Effector memory CD4-positive, alpha-beta T cell (primary cell): ENCODE measurements at regions not wholly inside any gene's neighbourhood (a gene's known extent, or its start where the extent isn't known, plus 50 kb on each side); places are given as distances from the start of the nearest gene placed in this dataset.

Source experiments
- DNase-seq, 3 donors: peaks; one replicate each; pipeline ENCODE4 v3.0.0-alpha.2; 2020
- H3K27ac ChIP-seq: 2 replicates; pipeline ENCODE4 v1.7.0; 2013; ENCODE audit warnings: mild to moderate bottlenecking, low read length, moderate library complexity; ENCODE audit not compliant: insufficient read depth, poor library complexity, severe bottlenecking
- H3K27me3 ChIP-seq: replicated peaks from 2 replicates; pipeline ENCODE4 v1.7.0; 2013; ENCODE audit warnings: mild to moderate bottlenecking, low read length; ENCODE audit not compliant: insufficient read depth, control insufficient read depth, poor library complexity, severe bottlenecking
- H3K36me3 ChIP-seq: 2 replicates; pipeline ENCODE4 v1.7.0; 2013; ENCODE audit warnings: mild to moderate bottlenecking, low read length, moderate library complexity; ENCODE audit not compliant: control insufficient read depth, insufficient read depth
- H3K4me1 ChIP-seq: 2 replicates; pipeline ENCODE4 v1.7.0; 2013; ENCODE audit warnings: low read length, mild to moderate bottlenecking; ENCODE audit not compliant: control insufficient read depth, insufficient read depth, poor library complexity, severe bottlenecking
- H3K4me3 ChIP-seq: 2 replicates; pipeline ENCODE4 v1.7.0; 2013; ENCODE audit warnings: low read length, low read depth, mild to moderate bottlenecking; ENCODE audit not compliant: insufficient read depth, poor library complexity, severe bottlenecking
- H3K9me3 ChIP-seq: 2 replicates; pipeline ENCODE4 v1.7.0; 2013; ENCODE audit warnings: mild to moderate bottlenecking, low read length, moderate library complexity; ENCODE audit not compliant: control insufficient read depth

DNA sequence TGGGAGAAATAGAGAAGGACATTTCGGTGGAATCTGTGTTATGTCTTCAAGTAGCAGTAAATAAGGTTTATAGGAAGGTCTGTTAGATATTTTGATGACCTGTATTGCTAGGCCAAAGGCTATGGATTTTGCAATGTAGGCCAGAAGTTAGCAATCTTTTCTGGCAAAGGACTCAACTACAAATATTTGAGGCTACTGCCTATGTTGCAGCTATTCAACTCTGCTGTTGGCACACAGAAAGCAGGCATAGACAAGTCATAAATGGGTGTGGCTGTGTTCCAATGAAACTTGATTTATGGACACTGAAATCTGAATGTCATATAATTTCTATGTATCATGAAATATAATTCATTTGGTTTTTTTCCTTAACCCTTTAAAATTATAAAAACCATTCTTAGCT lies 438.7 kb upstream of the C2CD4B start:
- no peak overlapping the region for H3K27ac ChIP-seq
- no peaks in the 10 kb centered on the region for H3K36me3 ChIP-seq
- H3K9me3 ChIP-seq = no peaks in the 10 kb centered on the region
- H3K4me3 ChIP-seq = no peak overlapping the region
- H3K4me1 ChIP-seq = no peaks in the 10 kb centered on the region
- no peak for DNase-seq
- H3K27me3 ChIP-seq = no peaks in the 10 kb centered on the region

DNA sequence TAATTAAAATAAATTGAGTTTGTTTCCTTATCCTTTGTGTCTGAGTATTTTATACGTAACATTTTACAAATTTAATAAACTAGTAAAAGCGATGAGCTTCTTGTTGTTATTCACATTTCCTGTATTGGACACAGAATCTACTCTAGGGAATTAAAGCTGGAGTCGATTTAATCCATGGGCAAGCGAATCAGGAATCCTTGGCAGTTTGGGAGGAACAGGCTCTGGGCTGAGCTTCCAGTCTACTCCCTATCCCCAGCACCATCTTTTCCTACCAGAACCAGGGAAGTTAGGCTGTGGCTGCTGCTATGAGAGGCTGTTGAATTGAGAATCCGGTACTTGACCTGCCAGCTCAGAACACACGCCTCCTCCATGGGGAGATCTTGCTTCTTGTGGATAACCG lies 437.3 kb upstream of the TPM1 start:
- Histone ChIP-seq H3K4me1 (no peaks in the 10 kb centered on the region), H3K27ac (no peak overlapping the region), H3K36me3 (no peaks in the 10 kb centered on the region), H3K9me3 (no peaks in the 10 kb centered on the region), H3K27me3 (no peaks in the 10 kb centered on the region), H3K4me3 (no peak overlapping the region)
- no peak for DNase-seq

DNA sequence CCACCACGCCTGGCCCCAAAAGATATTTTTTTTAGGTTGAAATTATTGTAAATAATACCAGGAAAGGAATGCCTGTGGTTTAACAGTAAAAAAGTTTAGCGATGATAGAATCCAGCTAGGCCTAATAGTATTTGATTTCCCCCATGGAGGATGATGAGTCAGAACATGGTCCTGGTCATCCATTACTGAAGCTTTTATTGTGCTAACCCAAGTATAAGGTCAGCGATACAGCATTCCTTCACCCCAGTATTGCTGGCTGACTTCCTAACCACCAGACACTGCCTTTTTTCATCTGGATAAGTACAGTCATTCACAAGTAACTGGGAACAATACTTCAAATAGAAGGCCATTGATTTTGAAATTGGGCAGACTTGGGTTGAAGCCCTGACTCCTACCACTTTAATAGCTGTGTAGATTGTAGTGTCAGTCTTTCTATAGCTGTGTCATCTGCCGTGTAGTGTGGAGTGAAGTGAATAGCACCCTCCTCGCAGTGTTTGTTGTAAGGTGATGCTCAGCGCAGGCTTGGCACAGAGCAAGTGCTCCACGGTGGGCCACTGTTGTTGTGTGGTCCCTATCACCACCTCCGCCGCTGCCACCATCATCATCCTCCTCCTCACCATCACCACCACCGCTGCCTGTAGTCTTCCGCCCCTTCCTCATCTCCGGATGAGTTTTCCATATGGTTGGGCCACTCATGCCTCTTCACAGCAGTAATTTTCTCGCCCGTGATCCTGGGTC lies 436.0 kb upstream of the TPM1 start:
- H3K27ac ChIP-seq = no peak overlapping the region
- H3K27me3 ChIP-seq = no peaks in the 10 kb centered on the region
- DNase-seq = no peak
- no peaks in the 10 kb centered on the region for H3K4me1 ChIP-seq
- H3K4me3 ChIP-seq = no peak overlapping the region
- no peaks in the 10 kb centered on the region for H3K9me3 ChIP-seq
- no peaks in the 10 kb centered on the region for H3K36me3 ChIP-seq

DNA sequence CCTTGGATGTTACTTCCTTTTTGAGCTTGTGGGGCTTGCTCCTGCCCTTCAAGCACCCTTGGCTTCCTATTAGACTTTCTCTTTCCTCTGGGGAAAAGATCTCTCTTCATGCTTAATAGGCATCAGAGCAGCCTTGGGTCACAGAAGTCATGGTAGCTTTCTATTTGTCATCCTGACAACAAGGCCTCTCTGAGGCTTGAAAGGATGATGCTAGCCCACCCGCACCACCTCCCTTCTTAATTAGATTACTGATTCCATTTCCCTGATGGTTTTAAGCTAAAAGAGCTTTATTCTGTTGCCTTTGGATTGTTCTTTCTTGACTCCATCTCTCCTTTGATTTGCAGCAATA lies 435.5 kb upstream of the TPM1 start:
- no peak overlapping the region for H3K4me3 ChIP-seq
- H3K4me1 ChIP-seq = no peaks in the 10 kb centered on the region
- H3K9me3 ChIP-seq = no peaks in the 10 kb centered on the region
- no peaks in the 10 kb centered on the region for H3K36me3 ChIP-seq
- no peaks in the 10 kb centered on the region for H3K27me3 ChIP-seq
- H3K27ac ChIP-seq = no peak overlapping the region
- DNase-seq = no peak

DNA sequence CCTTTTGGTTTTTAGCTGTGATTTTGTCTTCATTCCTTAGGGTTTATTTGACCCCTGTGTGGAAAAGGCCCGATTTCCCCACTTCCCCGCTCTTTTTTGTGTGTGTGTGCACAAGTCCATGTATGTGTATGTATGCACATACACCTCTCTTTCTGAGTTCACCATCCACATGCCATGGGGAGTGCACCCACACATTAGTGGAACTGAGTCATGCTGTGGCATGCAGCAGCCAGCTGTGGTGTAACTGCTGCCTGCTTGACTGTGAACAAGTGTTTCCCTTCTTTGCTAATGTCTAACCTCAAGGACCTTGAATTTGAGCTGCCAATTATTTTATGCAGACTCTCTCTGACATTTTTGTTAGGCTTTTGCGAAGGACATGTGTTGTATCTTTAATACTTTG lies 434.9 kb upstream of the TPM1 start:
- no peaks in the 10 kb centered on the region for H3K9me3 ChIP-seq
- no peaks in the 10 kb centered on the region for H3K27me3 ChIP-seq
- DNase-seq = no peak
- H3K36me3 ChIP-seq = no peaks in the 10 kb centered on the region
- H3K4me1 ChIP-seq = no peaks in the 10 kb centered on the region
- no peak overlapping the region for H3K27ac ChIP-seq
- H3K4me3 ChIP-seq = no peak overlapping the region

DNA sequence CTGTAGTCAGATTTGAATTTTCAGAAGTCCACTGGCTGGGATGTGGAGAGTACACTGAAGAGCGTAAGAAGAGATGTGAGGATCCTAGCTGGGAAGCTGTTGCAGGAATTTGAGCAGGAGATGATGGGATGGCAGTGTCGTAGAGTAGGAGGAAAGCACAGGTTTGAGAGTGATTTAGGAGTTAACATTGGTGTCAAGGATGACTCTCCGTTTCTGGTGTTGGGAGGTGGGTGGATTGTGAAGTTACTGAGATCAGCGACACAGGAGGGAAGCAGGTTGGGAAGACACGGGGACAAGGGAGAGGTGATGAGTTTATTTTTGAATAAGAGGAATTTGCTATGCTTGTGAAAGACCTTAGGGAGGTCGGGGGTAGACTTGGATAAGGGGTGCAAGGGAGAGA lies 434.2 kb upstream of the TPM1 start:
- no peak for DNase-seq
- H3K27ac ChIP-seq = no peak overlapping the region
- H3K27me3 ChIP-seq = no peaks in the 10 kb centered on the region
- H3K4me3 ChIP-seq = no peak overlapping the region
- no peaks in the 10 kb centered on the region for H3K4me1 ChIP-seq
- H3K9me3 ChIP-seq = no peaks in the 10 kb centered on the region
- no peaks in the 10 kb centered on the region for H3K36me3 ChIP-seq

DNA sequence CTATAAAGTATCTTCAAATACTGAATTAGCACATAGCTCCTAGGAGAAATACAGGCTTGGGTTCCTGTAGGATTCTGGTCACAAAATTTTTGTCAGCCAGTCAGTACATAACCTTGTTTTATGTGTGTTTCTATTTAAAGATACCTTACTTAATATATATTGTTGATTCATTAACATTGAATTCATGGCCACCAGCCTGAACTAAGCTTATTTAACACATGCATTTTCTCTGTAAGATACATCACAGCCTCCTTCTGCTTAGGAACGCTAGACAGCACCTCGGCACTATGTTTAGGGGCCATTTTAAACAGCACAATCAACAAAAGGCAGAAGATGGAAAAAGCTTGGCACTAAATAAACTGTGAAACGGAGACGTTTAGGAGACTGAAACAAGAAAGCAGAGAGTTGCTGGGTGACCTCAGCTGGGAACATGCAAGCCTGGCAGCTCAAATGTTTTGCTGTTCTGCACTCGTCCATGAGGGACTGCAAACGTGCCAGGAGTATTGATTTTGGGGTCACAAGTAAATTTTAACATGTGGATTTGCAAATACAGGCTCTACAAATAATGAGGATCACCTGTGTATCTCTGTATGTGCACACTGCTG lies 432.2 kb upstream of the TPM1 start:
- H3K36me3 ChIP-seq = no peaks in the 10 kb centered on the region
- no peak overlapping the region for H3K4me3 ChIP-seq
- H3K27me3 ChIP-seq = no peaks in the 10 kb centered on the region
- H3K27ac ChIP-seq = no peak overlapping the region
- H3K4me1 ChIP-seq = no peaks in the 10 kb centered on the region
- DNase-seq = no peak
- H3K9me3 ChIP-seq = no peaks in the 10 kb centered on the region

DNA sequence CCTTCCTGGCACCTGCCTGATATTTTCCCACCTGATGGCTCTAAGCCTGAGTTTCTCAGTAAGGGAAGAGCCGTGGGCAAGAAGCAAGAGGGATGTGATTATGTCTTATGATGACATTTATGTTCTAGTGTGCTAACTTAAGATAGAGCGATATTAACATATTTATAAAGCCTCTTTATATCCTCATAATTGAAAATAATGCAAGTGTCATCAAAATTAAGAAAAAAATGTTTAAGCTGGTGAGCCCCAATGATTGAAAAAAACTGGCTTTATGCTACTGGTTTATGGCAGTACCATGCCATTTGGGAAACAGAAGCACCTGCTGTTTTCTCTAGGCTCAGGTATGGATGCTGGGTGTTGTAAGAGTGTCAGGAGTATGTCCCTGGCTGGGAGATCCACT lies 431.5 kb upstream of the TPM1 start:
- Histone ChIP-seq H3K36me3 (no peaks in the 10 kb centered on the region), H3K9me3 (no peaks in the 10 kb centered on the region), H3K27me3 (no peaks in the 10 kb centered on the region), H3K27ac (no peak overlapping the region), H3K4me3 (no peak overlapping the region), H3K4me1 (no peaks in the 10 kb centered on the region)
- DNase-seq = no peak

DNA sequence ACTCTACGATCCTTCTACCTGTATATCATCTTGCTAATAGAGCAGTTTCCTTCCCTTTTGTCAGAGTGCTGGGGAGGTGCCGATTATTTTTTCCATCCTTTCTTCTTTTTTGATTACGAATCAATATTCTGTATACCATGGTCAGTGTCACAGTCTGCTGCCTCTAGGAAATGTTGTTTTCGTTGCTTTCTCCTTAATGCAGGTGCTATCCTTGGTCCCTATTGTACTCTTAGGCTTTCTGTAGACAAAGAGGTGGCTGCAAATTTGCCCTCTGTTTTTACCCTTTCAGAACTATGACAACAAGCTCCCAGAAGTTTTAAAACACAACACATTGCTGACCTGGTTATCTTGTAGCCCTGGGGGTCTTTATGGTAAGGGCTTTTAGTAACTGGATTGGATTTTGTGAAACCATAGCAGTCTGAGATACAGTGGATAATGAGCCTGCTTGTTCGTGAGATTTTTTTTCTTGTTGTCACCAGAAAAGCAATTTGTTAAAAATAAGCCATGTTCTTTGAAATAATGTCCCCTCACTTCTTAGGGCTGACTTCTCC lies 430.3 kb upstream of the TPM1 start:
- no peaks in the 10 kb centered on the region for H3K9me3 ChIP-seq
- no peaks in the 10 kb centered on the region for H3K27me3 ChIP-seq
- no peaks in the 10 kb centered on the region for H3K4me1 ChIP-seq
- no peaks in the 10 kb centered on the region for H3K36me3 ChIP-seq
- H3K27ac ChIP-seq = no peak overlapping the region
- no peak for DNase-seq
- H3K4me3 ChIP-seq = no peak overlapping the region

DNA sequence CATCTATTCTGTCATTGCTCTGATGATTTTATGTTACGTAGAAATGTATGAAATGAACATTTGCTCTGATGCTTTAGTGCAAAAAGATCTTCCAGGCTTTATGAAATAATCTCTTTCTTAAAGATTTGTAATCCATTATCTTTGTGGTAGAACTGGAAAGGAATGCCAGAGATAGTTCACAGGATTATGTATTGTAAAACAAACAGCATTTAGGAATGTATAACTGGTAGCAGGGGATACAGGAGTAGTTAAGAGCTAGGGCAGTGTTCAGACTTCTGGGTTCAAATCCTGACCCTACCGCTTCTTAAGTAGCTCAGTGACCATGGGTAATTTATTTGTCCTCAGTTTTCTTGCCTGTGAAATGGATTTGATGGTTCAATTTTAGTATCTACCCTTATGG lies 429.8 kb upstream of the TPM1 start:
- no peak overlapping the region for H3K4me3 ChIP-seq
- H3K9me3 ChIP-seq = no peaks in the 10 kb centered on the region
- H3K27me3 ChIP-seq = no peaks in the 10 kb centered on the region
- no peak overlapping the region for H3K27ac ChIP-seq
- H3K4me1 ChIP-seq = no peaks in the 10 kb centered on the region
- H3K36me3 ChIP-seq = no peaks in the 10 kb centered on the region
- no peak for DNase-seq
